Activated CD4-positive, alpha-beta T cell treated with anti-CD3 and anti-CD28 coated beads, Interleukin-2, amount 50 U/mL, for 48 hours (primary cell): ENCODE measurements at regions not wholly inside any gene's neighbourhood (a gene's known extent, or its start where the extent isn't known, plus 50 kb on each side); places are given as distances from the start of the nearest gene placed in this dataset.
"Not testable (repeated sequence)": the region's sequence is repeated elsewhere in the genome, so short reads cannot be mapped to it uniquely, and the experiment has no call there.

Source experiments
- DNase-seq, 2 experiments: peaks; one replicate each; pipeline ENCODE4 v3.0.0-alpha.2; 2020

DNA sequence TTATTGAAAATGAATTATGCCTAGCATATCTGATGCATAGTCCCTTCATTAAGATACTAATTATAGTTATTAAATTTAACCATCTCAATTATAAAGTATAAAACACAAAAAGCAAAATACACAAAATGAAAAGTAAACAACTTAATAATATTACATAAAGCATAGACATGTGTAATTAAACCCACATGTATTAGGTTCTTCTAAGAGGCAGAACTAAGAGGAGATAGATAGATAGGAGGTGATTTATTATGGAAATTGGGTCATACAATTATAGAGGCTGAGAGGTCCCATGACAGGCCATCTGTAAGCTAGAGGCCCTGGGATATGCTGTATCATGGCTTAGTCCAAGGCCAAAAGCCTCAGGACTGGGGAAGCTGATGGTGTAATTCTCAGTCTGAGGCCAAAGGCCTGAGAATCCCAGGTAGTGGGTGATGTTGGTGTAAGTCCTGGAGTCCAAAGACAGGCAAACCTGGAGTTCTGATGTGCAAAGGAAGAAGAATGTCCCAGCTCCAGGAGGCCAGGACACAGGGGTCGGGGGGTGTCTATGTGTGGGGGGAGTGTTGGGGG lies 953.3 kb downstream of the TRHDE start:
- DNase-seq: no peak

DNA sequence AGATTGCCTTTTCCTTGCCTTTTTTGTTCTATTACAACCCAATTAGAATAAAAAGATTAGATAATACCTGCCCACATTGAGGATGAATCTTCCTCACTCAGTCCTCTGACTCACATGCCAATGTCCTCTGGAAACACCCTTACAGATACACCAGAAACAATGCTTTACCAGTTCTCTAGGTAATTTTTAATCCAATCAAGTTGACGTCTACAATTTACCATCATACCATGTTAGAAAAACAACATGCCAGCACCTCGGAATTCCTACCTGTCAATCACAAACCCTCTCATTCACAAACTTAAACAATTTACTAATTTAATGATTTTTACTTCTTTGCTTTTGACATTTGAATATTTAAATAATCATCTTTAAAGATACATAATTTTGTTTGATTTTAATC lies 953.8 kb downstream of the TRHDE start:
- DNase-seq: no peak

DNA sequence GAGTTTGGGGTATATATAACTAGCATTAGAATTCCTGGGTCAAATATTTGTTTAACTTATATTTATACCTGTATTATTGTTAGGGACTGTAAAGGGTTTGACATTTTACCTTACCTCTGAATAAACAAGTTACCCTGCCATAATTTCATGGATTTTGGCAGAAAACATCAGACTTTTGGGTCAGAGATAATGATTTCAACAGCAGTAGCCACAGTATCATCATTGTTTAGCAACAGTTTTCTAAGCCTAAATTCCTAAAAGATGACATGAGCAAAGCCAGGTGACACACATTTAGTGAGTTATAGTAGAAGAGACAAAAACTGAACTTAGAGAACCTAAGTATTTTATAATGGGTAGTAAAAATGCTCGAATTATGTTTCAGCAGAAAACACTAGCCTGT lies 954.4 kb downstream of the TRHDE start:
- DNase-seq: no peak

DNA sequence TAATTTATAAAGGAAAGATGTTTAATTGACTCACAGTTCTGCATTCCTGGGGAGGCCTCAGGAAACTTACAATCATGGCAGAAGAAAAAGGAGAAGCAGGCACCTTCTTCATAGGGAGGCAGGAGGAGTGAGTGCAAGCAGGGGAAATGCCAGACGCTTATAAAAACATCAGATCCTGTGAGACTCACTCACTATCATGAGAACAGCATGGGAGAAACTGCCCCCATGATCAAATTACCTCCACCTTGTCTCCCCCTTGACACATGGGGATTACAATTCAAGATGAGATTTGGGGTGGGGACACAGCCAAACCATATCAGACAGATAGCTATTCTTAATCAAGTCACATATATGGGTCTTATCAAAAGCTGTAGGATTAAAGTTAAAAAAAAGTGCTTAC lies 956.7 kb downstream of the TRHDE start:
- DNase-seq: not testable (repeated sequence)

DNA sequence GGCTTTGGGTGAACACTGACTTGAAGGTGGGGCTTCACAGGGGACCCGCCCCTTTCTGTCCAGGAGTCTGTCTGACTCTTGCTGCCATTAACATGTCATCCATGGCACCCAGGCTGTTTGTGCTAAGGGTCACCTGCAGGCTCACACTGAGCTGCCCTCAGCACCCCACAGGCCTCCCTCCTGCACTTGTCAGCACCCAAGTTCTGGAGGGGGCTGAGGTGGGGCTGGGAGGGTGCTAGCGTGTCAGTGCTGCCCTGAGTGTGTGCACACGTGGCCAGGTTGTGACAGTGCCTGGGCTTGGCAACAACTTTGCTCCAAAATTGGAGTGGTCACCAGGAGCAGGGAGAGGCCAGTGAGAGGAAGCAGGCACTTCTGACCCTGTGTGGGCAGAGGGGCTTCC lies 963.2 kb downstream of the TRHDE start:
- no peak for DNase-seq

DNA sequence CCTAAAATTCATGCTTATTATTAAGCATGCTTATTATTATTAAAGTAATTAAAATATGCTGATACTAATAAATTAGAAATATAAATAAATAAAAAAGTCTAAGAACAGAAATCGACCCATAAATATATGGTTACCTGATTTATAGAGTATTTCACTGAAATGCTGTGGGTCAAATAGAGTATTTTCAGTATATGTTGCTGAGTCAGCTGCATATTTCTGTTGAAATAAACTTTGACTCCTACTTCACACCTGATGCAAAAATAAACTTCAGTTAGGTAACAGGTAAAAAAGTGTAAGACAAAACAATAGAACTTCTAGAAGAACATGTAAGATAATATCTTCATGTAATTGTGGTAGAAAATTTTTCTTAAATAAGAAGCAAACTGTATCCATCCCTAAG lies 967.9 kb downstream of the TRHDE start:
- no peak for DNase-seq

DNA sequence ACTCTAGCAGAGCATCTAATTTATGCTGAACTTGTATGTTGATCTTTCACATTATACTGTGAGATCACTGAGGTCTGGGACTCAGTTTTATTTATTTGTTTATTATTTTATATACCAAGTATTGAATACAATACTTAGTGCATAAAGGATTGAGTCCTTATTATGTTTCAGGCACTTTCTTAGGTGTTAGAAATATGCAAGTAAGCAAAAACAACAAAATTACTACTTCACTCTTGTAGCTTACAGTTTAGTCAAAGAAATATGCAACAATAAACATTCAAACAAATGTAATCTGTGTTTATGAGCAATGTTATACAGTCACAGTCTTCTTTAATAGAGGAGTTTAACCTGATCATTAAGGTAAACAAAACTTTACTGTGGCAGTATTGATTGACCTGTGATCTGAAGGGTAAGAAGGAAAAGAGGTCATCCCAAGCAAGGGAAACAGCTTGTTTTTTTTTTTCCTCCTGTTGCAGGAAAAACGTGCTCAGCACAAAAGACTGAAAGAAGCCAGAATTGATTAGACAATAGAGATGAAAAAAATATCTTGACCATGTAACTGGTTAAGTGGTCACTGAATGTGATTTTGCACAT lies 990.7 kb downstream of the TRHDE start:
- DNase-seq: no peak

DNA sequence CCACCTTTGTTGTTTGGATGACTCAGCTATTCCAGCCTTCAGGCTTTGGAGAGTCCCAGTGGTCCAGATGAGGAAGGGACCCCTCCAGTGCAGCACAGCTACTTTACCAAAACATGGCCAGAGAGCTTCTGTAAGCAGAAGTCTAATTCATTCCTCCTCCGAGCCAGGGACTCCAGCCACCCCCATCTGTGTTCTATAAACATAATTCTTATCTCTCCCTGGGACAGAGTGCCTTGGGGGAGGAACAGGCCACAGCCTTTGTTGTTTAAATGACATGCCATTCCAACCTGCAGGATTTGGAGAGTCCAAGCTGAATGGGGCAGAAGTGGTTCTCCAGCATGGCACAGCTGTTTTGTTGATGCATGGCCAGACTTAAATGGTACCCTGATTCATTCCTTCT lies 994.0 kb downstream of the TRHDE start:
- DNase-seq: no peak

DNA sequence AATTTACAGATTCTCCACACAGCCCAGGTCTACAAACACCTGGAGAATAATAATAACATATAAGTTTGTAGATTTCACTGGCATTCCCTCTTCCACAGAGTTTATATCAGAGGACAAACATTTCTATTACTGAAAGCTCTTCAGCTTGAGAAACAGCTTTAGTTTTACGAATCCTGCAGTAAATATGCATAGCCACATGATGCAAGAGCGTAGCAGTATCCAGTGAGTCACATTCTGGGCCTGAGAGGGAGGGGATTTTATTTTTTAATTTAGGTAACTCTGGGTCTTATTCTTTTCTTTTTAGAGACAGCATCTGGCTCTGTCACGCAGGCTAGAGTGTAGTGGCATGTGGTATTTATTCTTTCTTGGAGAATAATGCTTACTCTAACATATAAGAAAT lies 1002.8 kb downstream of the TRHDE start:
- DNase-seq: no peak

DNA sequence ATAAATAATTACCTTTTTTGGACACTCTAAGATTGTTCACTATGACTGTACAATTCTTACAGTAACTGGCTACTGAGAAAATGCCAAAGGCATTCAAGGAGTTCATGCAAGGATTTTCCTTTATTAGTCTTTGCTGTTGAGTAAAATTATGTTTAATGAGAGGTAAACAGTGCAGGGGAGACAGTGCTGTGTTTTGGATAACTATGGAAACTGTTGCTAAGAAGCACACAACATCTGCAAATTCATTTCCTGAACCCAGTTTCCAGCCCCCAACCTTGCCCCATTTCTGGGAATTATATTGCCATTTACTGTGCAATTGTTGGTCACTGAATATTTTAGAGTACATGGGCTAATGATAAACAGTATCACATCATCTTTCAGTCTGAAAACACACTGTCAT lies 1005.8 kb downstream of the TRHDE start:
- no peak for DNase-seq

DNA sequence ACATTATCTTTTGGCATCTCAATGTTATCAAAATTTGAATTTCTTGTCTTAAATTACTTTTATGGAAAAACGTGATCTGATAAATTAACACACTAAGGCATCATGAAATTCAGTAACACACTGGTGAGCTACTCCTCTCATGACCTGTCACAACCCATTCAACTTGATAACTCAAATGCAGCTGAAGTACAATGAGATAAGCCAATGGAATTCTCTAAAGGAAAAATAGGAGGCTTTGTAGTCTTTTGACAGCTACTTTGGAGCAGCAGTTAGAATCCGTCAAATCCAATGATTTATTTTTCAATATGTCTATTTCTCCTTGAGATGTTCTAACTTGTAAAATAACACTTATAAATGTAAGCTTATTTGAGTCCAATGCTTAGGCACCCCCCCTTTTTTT lies 1029.4 kb downstream of the TRHDE start:
- no peak for DNase-seq

DNA sequence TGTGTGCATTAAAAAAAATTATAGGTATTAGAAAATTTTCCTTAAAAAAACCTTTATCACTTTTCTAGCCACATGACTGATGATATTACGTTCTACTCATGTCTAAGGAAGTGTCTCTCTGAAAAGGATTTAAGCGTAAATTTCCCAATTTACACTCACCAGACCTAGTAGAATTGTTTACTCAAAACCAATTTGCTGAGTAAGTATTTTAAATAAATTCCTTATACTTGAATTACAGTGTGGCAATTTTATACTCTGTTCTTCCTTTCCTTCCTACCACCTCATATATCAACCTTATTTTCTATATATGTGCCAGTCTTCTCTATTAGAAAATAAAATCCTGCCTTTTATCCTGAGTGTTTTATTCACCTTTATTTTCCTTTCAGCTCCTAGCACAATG lies 1035.1 kb downstream of the TRHDE start:
- DNase-seq: no peak

DNA sequence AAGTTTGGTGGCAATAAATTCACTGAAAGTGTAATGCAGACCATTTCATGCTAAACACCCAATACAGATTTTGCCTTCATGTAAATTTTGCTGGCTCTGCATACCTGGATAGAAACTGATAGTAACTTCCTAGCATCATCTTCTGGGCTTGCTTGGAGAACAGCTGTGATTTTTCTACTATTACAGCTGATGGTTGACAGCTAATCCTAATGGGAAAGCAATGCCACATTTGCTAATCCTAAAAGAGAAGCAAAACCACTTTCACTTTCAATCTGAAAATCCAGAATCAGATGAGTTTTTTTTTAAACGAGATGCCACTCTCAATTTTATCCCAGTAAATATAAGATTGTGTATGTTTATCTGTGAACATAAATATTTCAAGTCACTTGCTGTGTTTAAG lies 1035.9 kb downstream of the TRHDE start:
- DNase-seq: no peak

DNA sequence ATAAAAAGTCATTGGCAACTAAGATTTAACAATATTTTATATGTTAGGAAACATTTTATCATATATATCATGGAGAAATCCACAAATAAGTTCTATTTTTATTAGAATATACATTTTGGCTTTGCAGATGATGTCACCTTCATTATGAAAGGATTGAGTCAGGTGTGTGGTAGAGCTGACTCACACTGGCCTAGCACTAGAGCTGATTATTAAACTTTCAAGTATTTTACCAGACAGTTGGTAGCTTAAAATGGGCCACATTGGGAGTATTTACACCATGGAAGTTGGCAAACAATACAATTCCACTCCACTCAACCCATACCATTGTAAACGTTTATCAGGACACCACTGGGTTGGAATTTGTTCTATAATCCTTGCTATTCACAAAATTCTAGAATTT lies 1036.6 kb downstream of the TRHDE start:
- no peak for DNase-seq

DNA sequence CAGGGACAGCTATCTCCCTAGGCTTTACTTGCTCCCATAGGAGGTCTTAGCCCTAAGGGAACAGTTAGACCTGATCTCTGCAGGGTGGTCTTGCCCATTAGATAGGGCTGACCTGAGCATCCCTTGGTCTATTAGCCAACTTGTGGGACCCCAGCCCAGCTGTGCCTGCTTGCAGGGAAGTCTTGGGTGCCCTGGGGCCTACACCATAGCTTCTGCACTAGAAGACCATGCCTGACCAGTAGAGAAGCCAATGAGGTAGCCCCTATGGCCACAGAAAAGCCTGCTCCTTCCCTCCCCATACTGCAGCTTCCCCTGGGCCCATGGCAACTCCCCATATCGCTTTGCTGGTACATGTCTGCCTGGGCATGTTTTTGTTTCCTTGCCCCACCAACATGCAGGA lies 1049.1 kb downstream of the TRHDE start:
- no peak for DNase-seq

DNA sequence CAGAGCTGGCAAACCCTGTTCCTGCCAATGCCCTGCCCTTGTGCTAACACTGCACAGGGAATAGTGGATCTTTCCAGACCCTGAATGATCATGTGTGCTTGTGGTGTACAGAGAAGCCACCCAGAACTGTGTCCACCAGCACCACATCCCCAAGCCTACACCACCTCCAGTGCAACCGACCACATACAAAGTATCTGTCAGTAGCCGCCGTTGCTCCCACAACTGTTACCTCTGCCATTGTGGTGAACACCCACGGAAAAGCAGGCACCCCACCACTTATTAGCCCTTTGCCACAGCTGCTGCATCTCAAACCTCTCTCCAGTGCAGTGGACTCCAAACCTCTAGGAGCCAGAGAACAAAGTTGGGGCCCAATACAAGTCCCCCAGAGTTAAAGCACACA lies 1049.6 kb downstream of the TRHDE start:
- DNase-seq: no peak

DNA sequence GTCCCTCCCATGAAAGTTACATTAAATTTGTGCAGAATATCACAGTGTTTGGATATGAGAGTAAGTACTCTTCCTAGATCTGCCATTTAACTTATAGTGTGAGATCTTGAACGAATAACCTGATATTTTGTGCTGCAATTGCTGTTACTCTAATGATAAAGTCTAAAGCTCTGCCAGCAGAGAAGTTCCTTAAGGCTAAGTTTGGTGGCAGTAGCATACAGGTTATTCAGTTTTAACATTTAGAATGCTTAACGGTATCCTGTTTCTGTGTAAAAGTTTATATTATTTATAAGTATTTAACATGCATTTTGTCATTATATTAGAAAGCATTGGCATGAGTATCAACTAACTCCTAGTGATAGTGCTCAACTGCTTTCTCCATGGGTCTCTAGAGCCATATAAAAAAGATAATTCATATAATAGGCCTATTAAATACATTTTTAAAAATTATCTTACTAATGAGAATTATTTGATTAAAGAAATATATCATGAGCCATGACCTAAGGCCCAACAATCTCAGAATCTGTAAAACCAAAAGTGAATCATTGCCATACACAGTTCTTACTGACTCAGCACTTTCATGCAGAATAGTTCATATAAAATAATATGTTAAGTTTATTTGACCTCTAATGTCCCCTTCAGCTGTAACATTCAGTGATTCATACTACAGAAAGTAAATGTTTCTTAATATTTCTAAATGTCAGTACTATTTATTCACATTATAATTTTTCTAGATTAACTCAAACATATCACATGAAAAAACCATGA lies 1058.6 kb downstream of the TRHDE start:
- DNase-seq: no peak

DNA sequence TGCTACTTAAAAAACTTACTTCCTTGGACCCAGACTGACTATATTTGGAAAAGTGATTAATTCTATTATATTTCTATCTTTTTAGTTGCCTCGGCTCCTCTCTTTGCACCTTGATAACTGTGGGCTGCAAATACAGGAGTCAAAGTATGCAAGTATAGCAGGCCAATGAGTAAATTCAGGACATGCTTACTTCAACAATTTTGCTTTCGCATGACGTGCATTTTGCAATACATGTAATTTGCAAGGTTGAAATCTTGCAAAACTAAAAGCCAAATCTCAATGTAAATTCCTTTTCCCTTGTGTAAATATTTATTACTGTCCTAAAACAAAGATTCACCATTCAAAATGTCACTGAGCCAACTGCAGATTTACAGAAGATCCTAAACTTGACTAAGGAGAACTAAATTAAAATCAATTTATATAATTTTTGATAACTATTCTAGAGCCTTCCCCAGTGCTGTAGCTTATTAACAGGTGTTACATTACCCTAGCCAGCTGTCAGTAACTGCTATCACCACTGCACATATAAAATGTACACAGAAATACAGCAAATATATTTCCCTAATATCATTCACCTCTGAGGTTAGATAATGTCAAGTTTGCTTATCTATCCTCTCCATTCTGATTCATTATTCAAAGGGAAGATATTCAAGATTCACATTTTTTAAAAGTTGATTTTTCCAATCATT lies 1069.5 kb downstream of the TRHDE start:
- DNase-seq: no peak

DNA sequence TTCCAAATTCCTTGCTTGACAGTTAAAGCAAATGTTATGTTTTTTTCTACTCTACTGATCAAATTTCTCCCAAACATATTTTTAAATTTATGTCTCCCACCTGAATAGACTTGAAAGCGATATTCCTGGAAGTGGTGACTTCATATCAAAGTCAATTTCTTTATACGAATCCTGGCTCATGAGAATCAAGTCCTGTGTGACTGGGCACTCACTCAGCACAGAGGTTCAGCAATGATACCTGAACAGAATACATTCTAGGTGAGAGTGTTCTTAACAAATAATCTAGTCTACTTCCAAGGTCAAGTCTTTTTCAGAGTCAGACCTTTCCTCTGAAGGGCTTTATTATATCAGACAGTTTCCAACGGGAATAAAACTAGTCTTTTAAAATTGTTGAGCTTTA lies 1070.6 kb downstream of the TRHDE start:
- no peak for DNase-seq

DNA sequence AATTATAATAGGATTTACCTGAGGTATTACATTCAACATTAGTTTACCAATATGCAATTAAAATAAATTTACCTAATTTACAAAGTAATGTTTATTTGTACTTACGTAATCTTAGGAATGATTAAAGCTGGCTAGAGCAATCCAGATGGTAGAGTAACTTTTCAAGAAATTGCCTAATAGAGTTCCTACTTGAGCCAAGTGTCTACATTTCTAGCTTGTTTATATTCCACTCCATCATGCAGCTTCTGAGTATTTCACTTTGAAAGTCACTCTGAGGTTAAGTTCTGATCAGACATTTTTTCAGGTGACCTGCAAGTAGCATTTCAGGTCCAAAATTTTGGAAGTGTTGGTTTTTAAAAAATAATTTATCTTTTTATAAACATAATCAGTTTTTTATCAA lies 1080.7 kb downstream of the TRHDE start:
- DNase-seq: no peak

DNA sequence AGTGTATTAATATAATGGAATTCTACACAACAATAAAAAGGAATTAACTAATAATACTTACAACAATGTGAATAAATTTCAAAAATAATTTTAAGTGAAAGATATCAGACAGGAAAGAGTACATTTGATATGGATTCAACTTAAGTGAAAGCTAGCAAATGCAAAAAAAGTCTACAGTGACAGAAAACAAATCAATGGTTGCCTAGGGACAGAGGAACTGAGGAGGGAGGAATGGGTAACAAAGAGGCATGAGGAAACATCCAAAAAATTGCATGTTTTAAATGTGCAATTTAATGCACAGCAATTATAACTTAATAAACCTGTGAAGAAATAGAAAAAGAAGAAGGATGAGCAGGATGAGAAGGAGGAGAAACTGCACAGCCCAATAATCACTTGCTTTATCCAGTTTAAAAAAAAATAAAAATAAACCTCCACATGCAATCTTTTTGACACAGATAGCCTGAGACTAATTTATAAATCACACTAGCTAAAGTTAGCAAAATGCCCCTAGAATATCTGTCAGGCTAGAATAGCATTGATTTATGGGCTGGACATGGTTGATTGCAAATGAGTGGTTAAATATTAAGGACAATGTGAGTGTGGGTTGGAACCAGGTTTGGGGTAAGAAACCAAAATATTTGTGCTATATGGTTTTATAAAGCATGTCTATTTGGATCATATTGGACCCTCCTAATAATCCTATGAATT lies 1089.1 kb downstream of the TRHDE start:
- no peak for DNase-seq

DNA sequence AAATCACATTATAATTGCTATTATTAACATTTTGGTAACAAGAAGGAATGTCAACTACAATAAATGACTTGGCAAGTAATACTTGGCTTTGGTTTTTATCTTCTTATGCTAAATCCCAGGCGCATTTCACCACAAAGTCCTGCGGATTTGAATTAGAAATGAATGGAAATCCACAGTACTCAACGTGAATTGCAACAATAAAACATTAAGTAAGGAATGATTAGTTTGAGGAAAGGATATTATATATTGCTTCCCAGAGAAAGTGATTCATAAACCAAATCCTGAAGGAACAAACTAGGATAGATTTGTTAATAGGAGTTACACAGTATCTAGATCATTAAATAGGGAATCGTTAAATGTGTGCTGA lies 1089.7 kb downstream of the TRHDE start:
- DNase-seq: no peak

DNA sequence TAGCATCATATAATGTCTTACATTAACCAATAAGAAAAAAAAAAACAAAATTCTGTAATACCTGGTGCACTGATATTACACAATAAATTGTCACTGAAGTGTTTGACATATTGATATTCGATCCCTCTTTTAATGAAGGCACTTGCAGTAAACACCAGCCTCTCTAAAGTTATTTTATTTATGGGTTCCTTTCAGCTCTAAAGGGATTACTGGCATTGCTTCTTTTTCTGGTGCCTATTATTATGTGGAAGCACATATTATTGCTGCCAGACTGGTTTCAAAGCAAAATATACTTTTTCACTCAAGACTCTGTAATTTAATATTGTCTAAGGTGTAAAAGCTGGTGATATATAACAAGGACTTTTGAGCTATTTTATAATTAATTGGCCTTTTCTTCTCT lies 1090.5 kb downstream of the TRHDE start:
- no peak for DNase-seq

DNA sequence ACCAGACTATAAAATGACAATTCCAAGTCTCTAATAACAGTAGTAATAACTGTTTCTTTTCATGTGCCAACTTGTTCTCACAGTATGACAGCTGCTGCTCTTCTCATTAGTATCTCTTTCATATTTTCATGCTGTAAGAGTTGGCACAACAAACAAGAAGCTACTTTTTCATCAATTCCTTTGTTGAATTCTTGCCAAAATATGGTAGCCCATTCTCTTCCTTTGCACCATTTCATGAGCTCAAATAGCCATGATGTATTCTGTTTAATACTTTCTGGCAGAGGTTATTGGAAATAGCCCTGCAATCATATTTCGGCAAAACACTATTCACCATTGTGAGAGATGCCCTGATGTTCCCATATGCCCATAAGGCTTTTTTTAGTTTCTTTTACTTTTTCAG lies 1100.7 kb downstream of the TRHDE start:
- no peak for DNase-seq
